ENCODE measurements at regions not wholly inside any gene's neighbourhood (a gene's known extent, or its start where the extent isn't known, plus 50 kb on each side); places are given as distances from the start of the nearest gene placed in this dataset.
"Not testable (repeated sequence)": the region's sequence is repeated elsewhere in the genome, so short reads cannot be mapped to it uniquely, and the experiment has no call there.

GRCh38 chr5:156004754-156005153 is 322.2 kb upstream of the SGCD start:
- no peak for DNase-seq

GRCh38 chr5:156006026-156006647 is 320.8 kb upstream of the SGCD start:
- no peak for DNase-seq

GRCh38 chr5:156008844-156009243 is 318.1 kb upstream of the SGCD start:
- no peak for DNase-seq

- DNase-seq, result no peak
These were observed 317.4 kb upstream of the SGCD start for GRCh38 chr5:156009583-156009982.

- no peak for DNase-seq
These were observed 311.8 kb upstream of the SGCD start for GRCh38 chr5:156015137-156015536.

- no peak for DNase-seq
These were observed 307.8 kb upstream of the SGCD start for GRCh38 chr5:156019130-156019529.

GRCh38 chr5:156019571-156020180 is 307.3 kb upstream of the SGCD start:
- DNase-seq, result no peak

- DNase-seq, result no peak
These were observed 306.3 kb upstream of the SGCD start for GRCh38 chr5:156020647-156021046.

GRCh38 chr5:156021866-156022265 is 305.1 kb upstream of the SGCD start:
- no peak for DNase-seq

- DNase-seq, result no peak
These were observed 301.3 kb upstream of the SGCD start for GRCh38 chr5:156025656-156026055.

GRCh38 chr5:156031181-156031580 is 295.8 kb upstream of the SGCD start:
- no peak for DNase-seq

- no peak for DNase-seq
These were observed 290.3 kb upstream of the SGCD start for GRCh38 chr5:156036640-156037039.

GRCh38 chr5:156037151-156037909 is 289.6 kb upstream of the SGCD start:
- no peak for DNase-seq

GRCh38 chr5:156042726-156043125 is 284.2 kb upstream of the SGCD start:
- no peak for DNase-seq

GRCh38 chr5:156043351-156043750 is 283.6 kb upstream of the SGCD start:
- no peak for DNase-seq

- no peak for DNase-seq
These were observed 275.0 kb upstream of the SGCD start for GRCh38 chr5:156051972-156052371.

- DNase-seq, result no peak
These were observed 274.3 kb upstream of the SGCD start for GRCh38 chr5:156052656-156053055.

- no peak for DNase-seq
These were observed 273.9 kb upstream of the SGCD start for GRCh38 chr5:156053056-156053455.

- DNase-seq, result no peak
These were observed 250.1 kb upstream of the SGCD start for GRCh38 chr5:156076912-156077311.

- no peak for DNase-seq
These were observed 239.3 kb upstream of the SGCD start for GRCh38 chr5:156087577-156088110.

GRCh38 chr5:156089955-156090940 is 236.7 kb upstream of the SGCD start:
- DNase-seq, result not testable (repeated sequence)

- DNase-seq, result no peak
These were observed 233.9 kb upstream of the SGCD start for GRCh38 chr5:156093024-156093423.

- DNase-seq, result no peak
These were observed 233.0 kb upstream of the SGCD start for GRCh38 chr5:156094001-156094400.
